Mesendoderm (in vitro differentiated cells): ENCODE measurements at regions not wholly inside any gene's neighbourhood (a gene's known extent, or its start where the extent isn't known, plus 50 kb on each side); places are given as distances from the start of the nearest gene placed in this dataset.
"Not testable (repeated sequence)": the region's sequence is repeated elsewhere in the genome, so short reads cannot be mapped to it uniquely, and the experiment has no call there.

ENCODE experiments used
- DNase-seq: peaks from one replicate; pipeline ENCODE4 v3.0.0; 2013
- H2AK5ac ChIP-seq: 2 replicates; pipeline ENCODE4 v1.6.1; 2013; ENCODE audit warnings: low read length, inconsistent platforms
- H2BK120ac ChIP-seq: 2 replicates; pipeline ENCODE4 v1.6.1; 2013; ENCODE audit warnings: low read depth, mild to moderate bottlenecking, low read length, moderate library complexity, mixed read lengths
- H2BK15ac ChIP-seq: replicated peaks from 2 replicates; pipeline ENCODE4 v1.6.1; 2013; ENCODE audit warnings: low read depth, mild to moderate bottlenecking, moderate library complexity
- H2BK5ac ChIP-seq: 2 replicates; pipeline ENCODE4 v1.6.1; 2013; ENCODE audit warnings: low read length, inconsistent platforms
- H3K18ac ChIP-seq: 2 replicates; pipeline ENCODE4 v1.6.1; 2013; ENCODE audit warnings: mild to moderate bottlenecking, low read length, mixed read lengths
- H3K23ac ChIP-seq: one replicate; pipeline ENCODE4 v1.6.1; 2013; ENCODE audit warnings: low read length
- H3K27ac ChIP-seq: 2 replicates; pipeline ENCODE4 v1.5.1; 2013; ENCODE audit warnings: low read depth, mild to moderate bottlenecking, inconsistent platforms, low read length, moderate library complexity
- H3K27me3 ChIP-seq: 2 replicates; pipeline ENCODE4 v1.6.1; 2013; ENCODE audit warnings: low read length, control low read depth, mild to moderate bottlenecking, inconsistent platforms; ENCODE audit not compliant: insufficient read depth, poor library complexity
- H3K36me3 ChIP-seq: 2 replicates; pipeline ENCODE4 v1.6.1; 2013; ENCODE audit warnings: low read length, inconsistent platforms; ENCODE audit not compliant: control insufficient read depth, insufficient read depth
- H3K4ac ChIP-seq: one replicate; pipeline ENCODE4 v1.6.1; 2013; ENCODE audit warnings: low read depth, mild to moderate bottlenecking, low read length, moderate library complexity
- H3K4me1 ChIP-seq: 2 replicates; pipeline ENCODE4 v1.6.1; 2013; ENCODE audit warnings: low read depth, low read length, inconsistent platforms; ENCODE audit not compliant: control insufficient read depth
- H3K4me2 ChIP-seq: 2 replicates; pipeline ENCODE4 v1.6.1; 2013; ENCODE audit warnings: low read length
- H3K4me3 ChIP-seq: 2 replicates; pipeline ENCODE4 v1.5.1; 2013; ENCODE audit warnings: mild to moderate bottlenecking, low read length
- H3K56ac ChIP-seq: one replicate; pipeline ENCODE4 v1.6.1; 2013; ENCODE audit warnings: low read length
- H3K79me1 ChIP-seq: 2 replicates; pipeline ENCODE4 v1.6.1; 2013; ENCODE audit warnings: low read length, inconsistent platforms
- H3K79me2 ChIP-seq: 2 replicates; pipeline ENCODE4 v1.6.1; 2013; ENCODE audit warnings: mild to moderate bottlenecking, low read length; ENCODE audit not compliant: control insufficient read depth, insufficient read depth
- H3K9ac ChIP-seq: 2 replicates; pipeline ENCODE4 v1.6.1; 2013; ENCODE audit warnings: low read length, inconsistent platforms
- H4K5ac ChIP-seq: one replicate; pipeline ENCODE4 v1.6.1; 2013; ENCODE audit warnings: low read length
- H4K8ac ChIP-seq: one replicate; pipeline ENCODE4 v1.6.1; 2013; ENCODE audit warnings: low read depth, mild to moderate bottlenecking, control low read depth, low read length, moderate library complexity
- WGBS: extraction: QIAGEN DNeasy Blood & Tissue Kit; methylation state at CpG from one replicate; pipeline ENCODE4 v1.1.7; 2013; ENCODE audit warnings: low lambda C conversion rate, missing lambda C conversion rate; ENCODE audit not compliant: insufficient coverage; ENCODE audit errors: extremely low coverage; 5-methylcytosine and 5-hydroxymethylcytosine counted together

- Histone ChIP-seq H3K18ac (peak overlapping the region; percentile 28), H2BK120ac (no peak overlapping the region), H3K23ac (no peak overlapping the region), H4K5ac (no peak overlapping the region), H3K4me1 (peaks cover 1% of the 10 kb centered on the region), H3K9ac (no peak overlapping the region), H3K79me2 (no peaks in the 10 kb centered on the region), H3K27me3 (no peaks in the 10 kb centered on the region), H3K79me1 (no peaks in the 10 kb centered on the region), H3K36me3 (no peaks in the 10 kb centered on the region), H4K8ac (no peak overlapping the region), H3K27ac (no peak overlapping the region), H3K56ac (no peak overlapping the region), H3K4me3 (no peak overlapping the region), H2AK5ac (no peak overlapping the region), H3K4me2 (no peak overlapping the region), H2BK5ac (no peak overlapping the region), H3K4ac (no peak overlapping the region), H2BK15ac (no peak overlapping the region)
- peak; percentile 50 for DNase-seq
- WGBS, result no CpG with 5 or more reads among the region's 3 CpGs
These were observed 492.4 kb upstream of the MARCKS start for GRCh38 chr6:113364766-113365165.

- Histone ChIP-seq H3K4me3 (no peak overlapping the region), H3K27ac (no peak overlapping the region), H4K5ac (no peak overlapping the region), H3K56ac (no peak overlapping the region), H4K8ac (no peak overlapping the region), H2BK120ac (no peak overlapping the region), H3K79me1 (no peaks in the 10 kb centered on the region), H3K4me1 (peaks cover 1% of the 10 kb centered on the region), H3K4ac (no peak overlapping the region), H2AK5ac (no peak overlapping the region), H2BK15ac (no peak overlapping the region), H3K79me2 (no peaks in the 10 kb centered on the region), H3K36me3 (no peaks in the 10 kb centered on the region), H3K27me3 (no peaks in the 10 kb centered on the region), H3K18ac (no peak overlapping the region), H3K23ac (no peak overlapping the region), H3K9ac (no peak overlapping the region), H2BK5ac (no peak overlapping the region), H3K4me2 (no peak overlapping the region)
- WGBS, result no CpG with 5 or more reads among the region's 2 CpGs
- DNase-seq, result peak; percentile 36
These were observed 492.0 kb upstream of the MARCKS start for GRCh38 chr6:113365191-113365590.

GRCh38 chr6:113366505-113366904 is 490.6 kb upstream of the MARCKS start:
- no peak overlapping the region for H3K27ac ChIP-seq
- H3K4me1 ChIP-seq, result peaks cover 1% of the 10 kb centered on the region
- no peak overlapping the region for H3K23ac ChIP-seq
- H3K4me3 ChIP-seq, result no peak overlapping the region
- no peaks in the 10 kb centered on the region for H3K79me1 ChIP-seq
- no peak overlapping the region for H2BK5ac ChIP-seq
- H3K27me3 ChIP-seq, result no peaks in the 10 kb centered on the region
- no peak overlapping the region for H3K18ac ChIP-seq
- DNase-seq, result no peak
- H2BK15ac ChIP-seq, result no peak overlapping the region
- H3K56ac ChIP-seq, result no peak overlapping the region
- no peak overlapping the region for H3K9ac ChIP-seq
- H4K8ac ChIP-seq, result no peak overlapping the region
- no peak overlapping the region for H3K4me2 ChIP-seq
- no peak overlapping the region for H4K5ac ChIP-seq
- no peak overlapping the region for H3K4ac ChIP-seq
- H3K36me3 ChIP-seq, result no peaks in the 10 kb centered on the region
- H2BK120ac ChIP-seq, result no peak overlapping the region
- H3K79me2 ChIP-seq, result no peaks in the 10 kb centered on the region
- WGBS, result no CpG with 5 or more reads among the region's 3 CpGs
- no peak overlapping the region for H2AK5ac ChIP-seq

- no CpG with 5 or more reads among the region's 5 CpGs for whole genome bisulfite sequencing
- no peak overlapping the region for H2BK5ac ChIP-seq
- H3K4me1 ChIP-seq, result peaks cover 1% of the 10 kb centered on the region
These were observed 486.3 kb upstream of the MARCKS start for GRCh38 chr6:113370508-113371502.

GRCh38 chr6:113375466-113375865 is 481.7 kb upstream of the MARCKS start:
- DNase-seq, H3K27ac ChIP-seq, H3K4ac ChIP-seq, H3K9ac ChIP-seq, H3K23ac ChIP-seq, H2BK5ac ChIP-seq, H4K8ac ChIP-seq, H2AK5ac ChIP-seq, H3K79me1 ChIP-seq, H3K4me3 ChIP-seq, H3K4me2 ChIP-seq, H2BK15ac ChIP-seq, H4K5ac ChIP-seq, H3K27me3 ChIP-seq, H3K56ac ChIP-seq, H3K4me1 ChIP-seq, H3K79me2 ChIP-seq, H3K18ac ChIP-seq, H3K36me3 ChIP-seq, H2BK120ac ChIP-seq: not testable (repeated sequence)
- no CpG with 5 or more reads among the region's 2 CpGs for WGBS

More at GRCh38 chr6:113370508-113371502, 486.3 kb upstream of the MARCKS start:
- Histone ChIP-seq H3K79me1 (no peaks in the 10 kb centered on the region), H2BK15ac (no peak overlapping the region), H3K4me3 (no peak overlapping the region), H4K5ac (no peak overlapping the region), H4K8ac (no peak overlapping the region), H2AK5ac (no peak overlapping the region), H3K9ac (no peak overlapping the region), H3K23ac (no peak overlapping the region), H3K36me3 (no peaks in the 10 kb centered on the region), H2BK120ac (no peak overlapping the region), H3K4me2 (no peak overlapping the region), H3K27ac (no peak overlapping the region), H3K4ac (no peak overlapping the region), H3K79me2 (no peaks in the 10 kb centered on the region), H3K27me3 (no peaks in the 10 kb centered on the region), H3K18ac (no peak overlapping the region), H3K56ac (no peak overlapping the region)
- no peak for DNase-seq
